HepG2 (cell line): ENCODE measurements at regions not wholly inside any gene's neighbourhood (a gene's known extent, or its start where the extent isn't known, plus 50 kb on each side); places are given as distances from the start of the nearest gene placed in this dataset.

Experiments used
- ZNF839 ChIP-seq: sonication (generic); formaldehyde crosslinking; IDR thresholded peaks from 2 replicates; pipeline ENCODE4 v1.4.0; 2020; ENCODE audit warnings: missing genetic modification reagents, mild to moderate bottlenecking, borderline replicate concordance
- TF ChIP-seq, protein P1 (sequence below): sonication (generic); formaldehyde crosslinking; IDR thresholded peaks from one replicate; pipeline ENCODE4 v1.5.1; 2020; ENCODE audit warnings: mild to moderate bottlenecking, missing genetic modification reagents; ENCODE audit errors: not compliant biosample characterization
- TF ChIP-seq, protein P2 (sequence below): sonication (generic); formaldehyde crosslinking; IDR thresholded peaks from 2 replicates; pipeline ENCODE4 v1.8.1; 2022; ENCODE audit warnings: low read depth, mild to moderate bottlenecking, missing genetic modification reagents
- TF ChIP-seq, protein P3 (sequence below): sonication (generic); formaldehyde crosslinking; conservative IDR thresholded peaks from 2 replicates; pipeline ENCODE4 v1.4.0; 2020; ENCODE audit warnings: missing genetic modification reagents
- TF ChIP-seq, protein P4 (sequence below): sonication (generic); formaldehyde crosslinking; IDR thresholded peaks from 2 replicates; pipeline ENCODE4 v1.5.1; 2020; ENCODE audit warnings: missing genetic modification reagents, mild to moderate bottlenecking, borderline replicate concordance

DNA sequence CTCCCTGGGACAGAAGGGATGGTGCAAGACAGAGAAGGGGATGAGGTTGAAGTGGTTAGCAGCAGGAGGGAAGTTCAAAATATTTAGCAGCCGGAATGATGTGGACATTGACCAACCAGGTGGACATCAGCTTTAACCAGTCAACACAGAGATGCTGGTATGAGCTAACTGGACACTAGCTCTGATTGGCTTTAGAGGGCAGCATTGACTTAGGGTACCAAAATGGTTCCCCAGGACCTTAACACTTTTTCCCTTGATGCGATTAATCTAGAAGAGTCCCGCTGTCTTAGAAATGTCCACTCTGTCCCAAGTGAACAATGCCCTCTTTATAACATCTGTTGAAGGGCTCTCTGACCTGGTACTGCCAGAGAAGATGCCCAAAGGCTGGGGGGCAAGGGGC is 134.0 kb upstream of the GSC start (continued):
- TF ChIP-seq, protein P1, sequence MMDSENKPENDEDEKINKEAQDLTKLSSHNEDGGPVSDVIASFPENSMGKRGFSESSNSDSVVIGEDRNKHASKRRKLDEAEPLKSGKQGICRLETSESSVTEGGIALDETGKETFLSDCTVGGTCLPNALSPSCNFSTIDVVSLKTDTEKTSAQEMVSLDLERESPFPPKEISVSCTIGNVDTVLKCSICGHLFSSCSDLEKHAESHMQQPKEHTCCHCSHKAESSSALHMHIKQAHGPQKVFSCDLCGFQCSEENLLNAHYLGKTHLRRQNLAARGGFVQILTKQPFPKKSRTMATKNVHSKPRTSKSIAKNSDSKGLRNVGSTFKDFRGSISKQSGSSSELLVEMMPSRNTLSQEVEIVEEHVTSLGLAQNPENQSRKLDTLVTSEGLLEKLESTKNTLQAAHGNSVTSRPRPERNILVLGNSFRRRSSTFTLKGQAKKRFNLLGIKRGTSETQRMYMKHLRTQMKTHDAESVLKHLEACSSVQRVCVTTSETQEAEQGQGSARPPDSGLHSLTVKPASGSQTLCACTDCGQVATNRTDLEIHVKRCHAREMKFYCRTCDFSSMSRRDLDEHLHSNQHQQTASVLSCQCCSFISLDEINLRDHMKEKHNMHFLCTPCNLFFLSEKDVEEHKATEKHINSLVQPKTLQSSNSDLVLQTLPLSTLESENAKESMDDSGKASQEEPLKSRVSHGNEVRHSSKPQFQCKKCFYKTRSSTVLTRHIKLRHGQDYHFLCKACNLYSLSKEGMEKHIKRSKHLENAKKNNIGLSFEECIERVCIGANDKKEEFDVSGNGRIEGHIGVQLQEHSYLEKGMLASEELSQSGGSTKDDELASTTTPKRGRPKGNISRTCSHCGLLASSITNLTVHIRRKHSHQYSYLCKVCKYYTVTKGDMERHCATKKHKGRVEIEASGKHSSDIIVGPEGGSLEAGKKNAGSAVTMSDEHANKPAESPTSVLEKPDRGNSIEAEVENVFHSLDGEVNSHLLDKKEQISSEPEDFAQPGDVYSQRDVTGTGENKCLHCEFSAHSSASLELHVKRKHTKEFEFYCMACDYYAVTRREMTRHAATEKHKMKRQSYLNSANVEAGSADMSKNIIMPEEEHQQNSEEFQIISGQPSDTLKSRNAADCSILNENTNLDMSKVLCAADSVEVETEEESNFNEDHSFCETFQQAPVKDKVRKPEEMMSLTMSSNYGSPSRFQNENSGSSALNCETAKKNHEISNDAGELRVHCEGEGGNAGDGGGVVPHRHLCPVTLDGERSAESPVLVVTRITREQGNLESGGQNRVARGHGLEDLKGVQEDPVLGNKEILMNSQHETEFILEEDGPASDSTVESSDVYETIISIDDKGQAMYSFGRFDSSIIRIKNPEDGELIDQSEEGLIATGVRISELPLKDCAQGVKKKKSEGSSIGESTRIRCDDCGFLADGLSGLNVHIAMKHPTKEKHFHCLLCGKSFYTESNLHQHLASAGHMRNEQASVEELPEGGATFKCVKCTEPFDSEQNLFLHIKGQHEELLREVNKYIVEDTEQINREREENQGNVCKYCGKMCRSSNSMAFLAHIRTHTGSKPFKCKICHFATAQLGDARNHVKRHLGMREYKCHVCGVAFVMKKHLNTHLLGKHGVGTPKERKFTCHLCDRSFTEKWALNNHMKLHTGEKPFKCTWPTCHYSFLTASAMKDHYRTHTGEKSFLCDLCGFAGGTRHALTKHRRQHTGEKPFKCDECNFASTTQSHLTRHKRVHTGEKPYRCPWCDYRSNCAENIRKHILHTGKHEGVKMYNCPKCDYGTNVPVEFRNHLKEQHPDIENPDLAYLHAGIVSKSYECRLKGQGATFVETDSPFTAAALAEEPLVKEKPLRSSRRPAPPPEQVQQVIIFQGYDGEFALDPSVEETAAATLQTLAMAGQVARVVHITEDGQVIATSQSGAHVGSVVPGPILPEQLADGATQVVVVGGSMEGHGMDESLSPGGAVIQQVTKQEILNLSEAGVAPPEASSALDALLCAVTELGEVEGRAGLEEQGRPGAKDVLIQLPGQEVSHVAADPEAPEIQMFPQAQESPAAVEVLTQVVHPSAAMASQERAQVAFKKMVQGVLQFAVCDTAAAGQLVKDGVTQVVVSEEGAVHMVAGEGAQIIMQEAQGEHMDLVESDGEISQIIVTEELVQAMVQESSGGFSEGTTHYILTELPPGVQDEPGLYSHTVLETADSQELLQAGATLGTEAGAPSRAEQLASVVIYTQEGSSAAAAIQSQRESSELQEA (CRISPR knock-in tag), result no peak
- TF ChIP-seq, protein P2, sequence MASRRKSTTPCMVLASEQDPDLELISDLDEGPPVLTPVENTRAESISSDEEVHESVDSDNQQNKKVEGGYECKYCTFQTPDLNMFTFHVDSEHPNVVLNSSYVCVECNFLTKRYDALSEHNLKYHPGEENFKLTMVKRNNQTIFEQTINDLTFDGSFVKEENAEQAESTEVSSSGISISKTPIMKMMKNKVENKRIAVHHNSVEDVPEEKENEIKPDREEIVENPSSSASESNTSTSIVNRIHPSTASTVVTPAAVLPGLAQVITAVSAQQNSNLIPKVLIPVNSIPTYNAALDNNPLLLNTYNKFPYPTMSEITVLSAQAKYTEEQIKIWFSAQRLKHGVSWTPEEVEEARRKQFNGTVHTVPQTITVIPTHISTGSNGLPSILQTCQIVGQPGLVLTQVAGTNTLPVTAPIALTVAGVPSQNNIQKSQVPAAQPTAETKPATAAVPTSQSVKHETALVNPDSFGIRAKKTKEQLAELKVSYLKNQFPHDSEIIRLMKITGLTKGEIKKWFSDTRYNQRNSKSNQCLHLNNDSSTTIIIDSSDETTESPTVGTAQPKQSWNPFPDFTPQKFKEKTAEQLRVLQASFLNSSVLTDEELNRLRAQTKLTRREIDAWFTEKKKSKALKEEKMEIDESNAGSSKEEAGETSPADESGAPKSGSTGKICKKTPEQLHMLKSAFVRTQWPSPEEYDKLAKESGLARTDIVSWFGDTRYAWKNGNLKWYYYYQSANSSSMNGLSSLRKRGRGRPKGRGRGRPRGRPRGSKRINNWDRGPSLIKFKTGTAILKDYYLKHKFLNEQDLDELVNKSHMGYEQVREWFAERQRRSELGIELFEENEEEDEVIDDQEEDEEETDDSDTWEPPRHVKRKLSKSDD (CRISPR knock-in tag), result no peak
- TF ChIP-seq, protein P3, sequence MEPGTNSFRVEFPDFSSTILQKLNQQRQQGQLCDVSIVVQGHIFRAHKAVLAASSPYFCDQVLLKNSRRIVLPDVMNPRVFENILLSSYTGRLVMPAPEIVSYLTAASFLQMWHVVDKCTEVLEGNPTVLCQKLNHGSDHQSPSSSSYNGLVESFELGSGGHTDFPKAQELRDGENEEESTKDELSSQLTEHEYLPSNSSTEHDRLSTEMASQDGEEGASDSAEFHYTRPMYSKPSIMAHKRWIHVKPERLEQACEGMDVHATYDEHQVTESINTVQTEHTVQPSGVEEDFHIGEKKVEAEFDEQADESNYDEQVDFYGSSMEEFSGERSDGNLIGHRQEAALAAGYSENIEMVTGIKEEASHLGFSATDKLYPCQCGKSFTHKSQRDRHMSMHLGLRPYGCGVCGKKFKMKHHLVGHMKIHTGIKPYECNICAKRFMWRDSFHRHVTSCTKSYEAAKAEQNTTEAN (CRISPR knock-in tag), result no peak
- TF ChIP-seq, protein P4, sequence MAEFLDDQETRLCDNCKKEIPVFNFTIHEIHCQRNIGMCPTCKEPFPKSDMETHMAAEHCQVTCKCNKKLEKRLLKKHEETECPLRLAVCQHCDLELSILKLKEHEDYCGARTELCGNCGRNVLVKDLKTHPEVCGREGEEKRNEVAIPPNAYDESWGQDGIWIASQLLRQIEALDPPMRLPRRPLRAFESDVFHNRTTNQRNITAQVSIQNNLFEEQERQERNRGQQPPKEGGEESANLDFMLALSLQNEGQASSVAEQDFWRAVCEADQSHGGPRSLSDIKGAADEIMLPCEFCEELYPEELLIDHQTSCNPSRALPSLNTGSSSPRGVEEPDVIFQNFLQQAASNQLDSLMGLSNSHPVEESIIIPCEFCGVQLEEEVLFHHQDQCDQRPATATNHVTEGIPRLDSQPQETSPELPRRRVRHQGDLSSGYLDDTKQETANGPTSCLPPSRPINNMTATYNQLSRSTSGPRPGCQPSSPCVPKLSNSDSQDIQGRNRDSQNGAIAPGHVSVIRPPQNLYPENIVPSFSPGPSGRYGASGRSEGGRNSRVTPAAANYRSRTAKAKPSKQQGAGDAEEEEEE, result no peak
- TF ChIP-seq ZNF839 (CRISPR knock-in tag), result no peak
